ENCODE measurements at regions not wholly inside any gene's neighbourhood (a gene's known extent, or its start where the extent isn't known, plus 50 kb on each side); places are given as distances from the start of the nearest gene placed in this dataset.
"Not testable (repeated sequence)": the region's sequence is repeated elsewhere in the genome, so short reads cannot be mapped to it uniquely, and the experiment has no call there.

DNA sequence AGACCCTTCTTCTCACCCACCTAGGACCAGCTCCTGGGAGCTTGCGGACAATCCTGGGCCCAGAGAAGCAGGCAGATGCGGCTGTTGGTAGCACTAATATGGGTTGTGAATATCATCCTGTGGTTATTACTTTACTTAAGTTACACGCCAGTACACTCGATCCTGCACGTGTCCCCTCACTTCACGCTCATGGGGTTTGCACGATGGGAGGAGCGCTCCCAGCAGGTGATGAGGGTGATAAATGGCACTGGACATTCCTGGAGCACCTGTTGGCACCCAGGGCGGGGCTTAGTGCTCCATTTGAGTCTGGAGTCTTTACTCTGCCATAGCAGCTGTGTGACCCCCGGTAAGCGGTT lies 335.1 kb downstream of the PREX1 start:
- Histone ChIP-seq H3K9me3 (no peaks in the 10 kb centered on the region), H3K36me3 (no peaks in the 10 kb centered on the region), H3K4me3 (no peak overlapping the region), H3K4me1 (no peaks in the 10 kb centered on the region), H3K27ac (no peak overlapping the region), H3K27me3 (no peaks in the 10 kb centered on the region)
- WGBS (ENCODE audit: insufficient coverage, low coverage, low lambda C conversion rate, missing lambda C conversion rate) = 88% methylated on average over 3 of the region's 11 CpGs
- no peak for TF ChIP-seq POLR2A (IDR thresholded peaks at IDR 0.05)
- TF ChIP-seq, protein P1, sequence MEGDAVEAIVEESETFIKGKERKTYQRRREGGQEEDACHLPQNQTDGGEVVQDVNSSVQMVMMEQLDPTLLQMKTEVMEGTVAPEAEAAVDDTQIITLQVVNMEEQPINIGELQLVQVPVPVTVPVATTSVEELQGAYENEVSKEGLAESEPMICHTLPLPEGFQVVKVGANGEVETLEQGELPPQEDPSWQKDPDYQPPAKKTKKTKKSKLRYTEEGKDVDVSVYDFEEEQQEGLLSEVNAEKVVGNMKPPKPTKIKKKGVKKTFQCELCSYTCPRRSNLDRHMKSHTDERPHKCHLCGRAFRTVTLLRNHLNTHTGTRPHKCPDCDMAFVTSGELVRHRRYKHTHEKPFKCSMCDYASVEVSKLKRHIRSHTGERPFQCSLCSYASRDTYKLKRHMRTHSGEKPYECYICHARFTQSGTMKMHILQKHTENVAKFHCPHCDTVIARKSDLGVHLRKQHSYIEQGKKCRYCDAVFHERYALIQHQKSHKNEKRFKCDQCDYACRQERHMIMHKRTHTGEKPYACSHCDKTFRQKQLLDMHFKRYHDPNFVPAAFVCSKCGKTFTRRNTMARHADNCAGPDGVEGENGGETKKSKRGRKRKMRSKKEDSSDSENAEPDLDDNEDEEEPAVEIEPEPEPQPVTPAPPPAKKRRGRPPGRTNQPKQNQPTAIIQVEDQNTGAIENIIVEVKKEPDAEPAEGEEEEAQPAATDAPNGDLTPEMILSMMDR (IDR thresholded peaks at IDR 0.05) = no peak
- intact Hi-C loops (cut with DNase I) = no loop called here
- DNase-seq = no peak
- ATAC-seq = no peak

DNA sequence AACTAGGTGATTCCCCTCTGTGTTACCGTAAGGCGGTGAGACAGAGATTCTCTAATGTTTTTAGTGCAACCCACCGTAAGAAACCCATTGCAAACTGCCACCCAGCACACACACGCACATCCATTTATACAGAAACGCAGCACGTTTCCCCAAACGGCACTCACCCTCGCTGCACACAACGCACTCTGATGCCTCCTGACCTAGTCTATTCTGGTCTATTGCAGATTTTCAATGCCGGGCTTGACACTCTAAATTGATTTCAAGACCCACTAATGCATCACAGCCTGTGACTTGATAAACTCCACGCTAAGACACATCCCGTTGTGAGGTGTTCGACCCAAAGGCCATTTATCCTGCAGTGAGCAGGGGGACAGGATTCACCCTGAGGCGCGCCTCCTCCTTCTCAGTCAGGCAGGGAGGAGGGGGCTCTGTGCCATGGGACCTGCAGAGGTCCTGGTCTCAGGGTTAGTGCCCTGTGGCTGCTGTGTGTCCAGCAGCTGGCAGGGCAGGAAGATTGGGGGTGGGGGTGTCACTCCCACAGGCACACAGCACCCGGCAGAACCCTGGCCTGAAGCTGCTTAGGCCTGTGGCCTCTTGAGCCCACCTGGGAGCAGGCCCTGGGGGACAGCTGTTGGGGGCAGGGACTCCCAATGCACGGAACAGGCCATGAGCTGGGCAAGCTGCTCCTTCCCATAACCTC lies 335.6 kb downstream of the PREX1 start:
- Histone ChIP-seq H3K27ac (no peak overlapping the region), H3K36me3 (no peaks in the 10 kb centered on the region), H3K4me3 (no peak overlapping the region), H3K4me1 (no peaks in the 10 kb centered on the region), H3K27me3 (no peaks in the 10 kb centered on the region), H3K9me3 (no peaks in the 10 kb centered on the region)
- no peak for ATAC-seq
- no peak for DNase-seq
- WGBS (ENCODE audit: insufficient coverage, low coverage, low lambda C conversion rate, missing lambda C conversion rate) = 79% methylated on average over 12 of the region's 17 CpGs
- TF ChIP-seq, protein P1 (IDR thresholded peaks at IDR 0.05) = no peak
- no peak for TF ChIP-seq POLR2A (IDR thresholded peaks at IDR 0.05)
- intact Hi-C loops (cut with DNase I) = no loop called here

DNA sequence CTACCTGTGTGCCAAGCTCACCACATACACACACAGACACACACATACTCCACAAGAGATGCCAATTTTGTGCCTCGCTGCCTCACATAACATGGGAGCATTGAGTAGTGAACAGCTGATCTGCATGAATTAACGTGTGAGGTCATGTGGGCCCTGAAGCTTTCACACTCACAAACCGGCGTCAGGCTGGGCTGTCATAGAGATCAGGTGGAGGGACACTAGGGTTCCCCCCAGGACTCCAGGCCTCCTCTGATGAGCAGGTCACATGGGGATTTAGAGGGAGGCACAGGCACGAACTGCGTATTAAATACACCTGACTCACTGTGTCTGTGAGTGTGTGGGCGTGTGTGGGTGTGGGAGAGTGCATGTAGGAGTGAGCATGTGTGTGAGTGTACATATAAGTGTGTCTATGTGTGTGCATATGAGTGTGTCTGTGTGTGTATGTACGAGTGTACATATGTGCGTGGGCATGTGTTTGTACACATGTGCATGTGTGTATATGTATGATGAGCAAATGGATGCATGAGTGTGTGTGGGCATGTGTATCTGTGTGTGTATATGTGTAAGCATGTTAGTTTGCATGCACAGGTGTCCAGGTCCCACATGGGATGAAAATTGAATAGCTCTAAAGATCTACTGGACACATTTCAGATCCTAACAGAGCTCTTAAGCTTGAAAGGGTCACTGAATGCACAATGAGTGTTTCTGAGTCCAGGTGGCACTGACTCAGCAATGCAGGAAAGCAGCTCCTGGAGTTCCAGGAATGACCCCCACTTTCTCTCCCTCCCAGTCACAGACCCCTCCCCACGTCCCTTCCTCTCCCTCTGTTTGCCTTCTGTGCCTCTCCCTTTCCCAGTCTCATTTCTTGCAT lies 336.6 kb downstream of the PREX1 start:
- no peak for TF ChIP-seq POLR2A (IDR thresholded peaks at IDR 0.05)
- TF ChIP-seq, protein P1 (IDR thresholded peaks at IDR 0.05) = no peak
- Histone ChIP-seq H3K9me3 (no peaks in the 10 kb centered on the region), H3K36me3 (no peaks in the 10 kb centered on the region), H3K4me3 (no peak overlapping the region), H3K4me1 (no peaks in the 10 kb centered on the region), H3K27ac (no peak overlapping the region), H3K27me3 (no peaks in the 10 kb centered on the region)
- no peak for DNase-seq
- ATAC-seq = no peak
- intact Hi-C loops (cut with DNase I) = no loop called here
- WGBS (ENCODE audit: insufficient coverage, low coverage, low lambda C conversion rate, missing lambda C conversion rate) = 56% methylated on average over 8 of the region's 10 CpGs

DNA sequence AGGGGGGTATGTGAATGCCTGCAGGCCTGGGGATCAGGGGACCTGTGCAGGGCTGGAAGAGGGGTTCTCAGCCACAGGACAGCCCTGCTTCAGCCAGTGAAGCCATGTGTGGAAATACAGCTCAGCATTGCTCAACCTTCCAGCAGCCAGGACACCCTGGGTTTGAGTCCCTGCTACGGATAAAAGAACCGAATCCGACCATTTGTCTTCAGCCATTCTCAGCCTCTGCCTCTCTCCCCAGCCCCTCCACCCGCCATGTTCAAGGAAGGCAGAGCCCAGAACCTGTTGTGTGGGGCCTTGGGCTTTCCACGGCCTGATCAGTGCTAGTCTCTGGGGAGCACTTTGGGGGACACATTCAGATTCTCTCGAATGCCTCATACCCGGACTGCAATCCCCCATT lies 337.5 kb downstream of the PREX1 start:
- not testable (repeated sequence) for ATAC-seq
- 36% methylated on average over 3 of the region's 7 CpGs for WGBS (ENCODE audit: insufficient coverage, low coverage, low lambda C conversion rate, missing lambda C conversion rate)

DNA sequence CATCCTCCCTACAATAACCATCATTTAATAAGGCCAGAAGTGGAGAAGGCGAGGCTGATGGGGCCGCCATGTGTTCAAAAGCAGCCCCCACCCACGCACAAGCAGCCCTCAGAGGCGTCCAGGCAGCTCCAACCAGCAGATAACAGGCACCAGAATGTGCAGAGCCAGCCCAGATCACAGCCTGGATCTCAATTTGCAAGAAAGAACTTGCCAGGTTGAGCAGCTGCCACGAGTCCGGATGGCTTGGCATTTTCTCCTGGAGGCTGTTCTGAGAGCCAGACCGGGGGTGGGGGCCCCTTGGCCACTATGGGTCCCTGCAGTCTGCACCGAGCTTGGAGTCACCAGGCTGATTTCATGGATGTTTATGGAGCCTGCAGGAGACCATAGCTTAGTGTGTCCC lies 338.1 kb downstream of the PREX1 start:
- no peaks in the 10 kb centered on the region for H3K4me1 ChIP-seq
- no peaks in the 10 kb centered on the region for H3K36me3 ChIP-seq
- ATAC-seq (no peak), DNase-seq (no peak)
- no peaks in the 10 kb centered on the region for H3K9me3 ChIP-seq
- intact Hi-C loops (cut with DNase I) = no loop called here
- H3K4me3 ChIP-seq = no peak overlapping the region
- 25% methylated on average over 3 of the region's 8 CpGs for WGBS (ENCODE audit: insufficient coverage, low coverage, low lambda C conversion rate, missing lambda C conversion rate)
- no peak for TF ChIP-seq POLR2A (IDR thresholded peaks at IDR 0.05)
- TF ChIP-seq, protein P1 (IDR thresholded peaks at IDR 0.05) = no peak
- H3K27me3 ChIP-seq = no peaks in the 10 kb centered on the region
- H3K27ac ChIP-seq = no peak overlapping the region

More for the DNA sequence above, 337.5 kb downstream of the PREX1 start:
- H3K27me3 ChIP-seq; DNase-seq; H3K36me3 ChIP-seq; intact Hi-C loops (cut with DNase I); H3K4me3 ChIP-seq; H3K4me1 ChIP-seq; H3K9me3 ChIP-seq; H3K27ac ChIP-seq: not testable (repeated sequence)

All from right lobe of liver (tissue), 6 donors.